Stimulated activated CD8-positive, alpha-beta memory T cell treated with anti-CD3 and anti-CD28 coated beads, Interleukin-15, amount 100 ng/mL, for 24 hours (primary cell): ENCODE measurements at regions not wholly inside any gene's neighbourhood (a gene's known extent, or its start where the extent isn't known, plus 50 kb on each side); places are given as distances from the start of the nearest gene placed in this dataset.

ENCODE experiments used
- DNase-seq: peaks from one replicate; pipeline ENCODE4 v3.0.0-alpha.2; 2020; ENCODE audit warnings: low read depth

DNA sequence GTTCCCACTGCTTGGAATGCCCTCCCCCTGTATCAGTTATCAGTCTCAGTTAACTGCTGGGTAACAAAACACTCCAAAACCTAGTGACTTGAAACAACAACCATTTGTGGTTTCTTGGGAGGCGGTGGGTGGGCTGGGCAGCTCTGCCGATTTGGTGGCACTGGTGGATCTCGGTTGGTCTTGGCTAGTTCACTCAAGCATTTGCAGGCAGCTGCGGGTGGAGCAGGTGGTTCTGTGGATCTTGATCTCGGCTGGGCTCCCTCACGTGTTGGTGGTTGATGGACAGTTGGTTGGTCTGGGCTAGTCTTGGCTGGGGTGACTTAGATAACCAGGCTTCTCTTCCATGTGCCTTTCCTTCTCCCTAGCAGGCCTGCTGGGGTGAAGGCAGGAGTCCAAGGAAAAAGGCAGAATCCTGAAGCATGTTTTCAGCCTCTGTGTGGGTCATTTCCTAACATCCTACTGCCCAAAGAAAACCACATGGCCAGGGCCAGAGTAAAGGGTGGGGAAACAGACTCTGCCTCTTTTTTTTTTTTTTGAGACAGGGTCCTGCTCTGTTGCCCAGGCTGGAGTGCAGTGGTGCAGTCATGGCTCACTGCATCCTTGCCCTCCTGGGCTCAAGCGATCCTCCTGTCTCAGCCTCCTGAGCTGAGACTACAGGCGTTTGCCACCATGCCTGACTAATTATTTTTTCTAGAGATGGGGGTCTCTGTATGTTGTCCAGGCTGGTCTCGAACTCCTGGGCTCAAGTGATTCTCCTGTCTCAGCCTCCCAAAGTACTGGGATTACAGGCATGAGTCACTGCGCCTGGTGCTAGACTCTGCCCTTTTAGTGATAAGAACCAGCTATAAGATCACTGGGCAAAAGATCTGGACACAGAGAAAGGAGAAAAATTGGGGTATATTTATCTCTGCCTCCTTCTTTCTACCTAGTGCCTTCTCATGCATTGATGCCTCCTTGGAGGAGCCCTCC lies 183.7 kb downstream of the RGS3 start:
- no peak for DNase-seq

DNA sequence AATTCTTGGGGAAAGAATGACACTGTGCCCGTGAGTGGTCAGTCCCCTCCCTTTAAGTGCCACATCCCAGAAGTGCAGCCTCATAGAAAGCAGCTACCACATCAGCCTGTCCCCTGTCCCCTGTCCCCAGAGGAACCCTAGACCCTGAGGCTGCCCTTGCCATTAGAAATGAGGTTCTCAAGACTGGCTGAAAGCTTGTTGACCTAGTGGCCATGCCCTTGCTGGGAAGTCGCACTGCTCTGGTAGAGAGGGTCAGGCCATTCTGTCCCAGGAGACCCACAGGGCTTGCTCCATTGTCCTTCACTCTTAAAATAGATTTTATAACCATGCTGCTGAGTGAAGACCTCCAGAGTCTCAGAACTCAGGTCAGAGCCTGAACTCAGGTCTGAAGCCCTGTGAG lies 184.5 kb downstream of the RGS3 start:
- DNase-seq, result no peak

DNA sequence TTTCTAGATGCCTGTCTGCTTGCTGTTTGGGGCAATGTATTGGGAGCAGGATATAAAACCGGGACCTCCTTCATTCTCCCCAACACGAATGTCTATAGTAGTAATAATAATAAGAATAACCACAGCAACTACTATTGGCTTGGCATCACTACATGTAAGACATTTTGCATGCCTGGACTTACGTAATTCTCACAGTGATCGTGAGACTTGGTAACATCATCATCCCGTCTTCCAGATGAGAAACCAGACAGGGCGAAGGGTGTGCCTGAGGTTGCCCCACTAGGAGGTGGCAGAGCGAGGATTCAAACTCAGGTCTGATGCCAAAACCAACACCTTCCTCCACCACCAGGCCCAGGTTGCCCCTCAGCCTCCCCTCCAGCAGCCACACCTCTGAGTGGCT lies 185.1 kb downstream of the RGS3 start:
- no peak for DNase-seq

DNA sequence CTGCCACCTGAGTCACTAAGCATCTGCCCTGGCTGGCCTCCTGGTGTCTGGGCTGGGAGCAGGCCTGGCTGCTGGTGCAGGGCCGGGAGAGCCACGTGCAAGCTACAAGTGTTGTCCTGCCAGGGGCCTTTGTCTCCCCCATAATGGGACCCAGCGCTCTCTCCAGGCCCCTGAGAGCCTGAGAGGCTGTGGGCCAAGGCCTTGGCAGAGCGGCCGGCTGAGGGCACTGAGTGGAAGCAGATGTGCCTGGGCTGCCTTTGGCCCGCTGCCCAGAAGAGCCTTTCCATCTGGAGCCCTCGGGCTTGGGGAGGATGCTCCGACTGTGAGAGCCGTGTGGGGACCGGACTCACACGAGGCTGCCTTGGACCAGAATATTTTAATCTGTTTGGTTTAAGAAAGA lies 185.5 kb downstream of the RGS3 start:
- no peak for DNase-seq

DNA sequence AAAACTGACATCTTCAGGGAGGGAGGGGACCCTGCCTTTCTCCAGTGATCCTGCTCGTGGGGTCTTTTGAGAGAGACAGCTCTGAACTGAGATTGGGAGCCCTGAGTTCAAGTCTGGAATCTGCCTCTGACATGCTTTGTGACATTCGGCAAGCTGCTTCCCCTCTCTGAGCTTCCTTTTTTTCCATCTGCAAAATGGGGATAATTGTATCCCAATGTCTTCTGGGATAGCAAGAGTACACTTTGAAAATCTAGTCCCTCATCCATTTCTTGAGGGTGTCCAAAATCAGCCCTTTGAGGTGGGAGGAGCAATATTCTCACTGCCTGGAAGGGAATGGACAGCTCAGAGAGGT lies 186.3 kb downstream of the RGS3 start:
- no peak for DNase-seq

DNA sequence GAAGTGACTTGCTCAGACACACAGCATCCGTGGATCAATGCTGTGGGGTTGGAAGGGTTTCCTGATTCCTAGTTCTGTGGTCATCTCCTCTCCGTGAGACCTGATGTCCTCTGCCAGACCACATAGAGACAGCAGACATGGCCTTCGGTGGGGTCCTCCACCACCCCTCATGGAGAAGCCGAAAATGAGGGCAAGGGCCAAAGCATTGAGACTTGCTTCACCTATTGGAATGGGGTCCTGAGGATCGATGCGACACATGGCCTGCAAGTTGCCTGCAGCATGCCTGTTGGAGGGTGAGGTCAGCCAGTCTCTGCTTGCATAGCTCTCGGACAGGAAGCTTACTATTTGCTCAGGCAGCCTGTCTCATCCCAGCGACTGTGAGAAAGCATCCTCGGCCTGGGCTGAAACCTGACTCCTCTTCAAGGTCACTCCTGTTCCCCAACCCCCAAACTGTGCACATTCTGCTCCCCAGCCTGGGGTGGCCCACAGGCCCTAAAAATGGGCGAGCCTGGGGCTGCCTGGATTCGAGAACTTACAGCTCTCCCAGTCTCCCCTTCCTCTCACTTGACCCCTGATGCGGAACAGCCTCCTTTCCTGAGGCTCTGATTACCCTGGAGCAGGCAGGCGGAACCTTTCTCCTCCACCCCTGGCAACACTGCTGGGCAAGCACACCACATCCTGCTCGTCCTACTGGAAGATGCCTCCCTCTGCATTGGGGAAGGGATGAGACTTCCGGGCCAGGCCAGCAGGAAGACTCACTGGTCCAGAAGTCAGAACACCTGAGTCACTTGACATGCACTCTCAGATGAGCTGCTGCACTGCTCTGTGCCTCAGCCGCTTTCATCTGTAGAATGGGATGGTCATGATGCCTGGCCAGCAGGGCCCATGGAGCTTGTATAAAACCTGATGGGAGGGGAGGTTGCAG lies 186.9 kb downstream of the RGS3 start:
- no peak for DNase-seq

DNA sequence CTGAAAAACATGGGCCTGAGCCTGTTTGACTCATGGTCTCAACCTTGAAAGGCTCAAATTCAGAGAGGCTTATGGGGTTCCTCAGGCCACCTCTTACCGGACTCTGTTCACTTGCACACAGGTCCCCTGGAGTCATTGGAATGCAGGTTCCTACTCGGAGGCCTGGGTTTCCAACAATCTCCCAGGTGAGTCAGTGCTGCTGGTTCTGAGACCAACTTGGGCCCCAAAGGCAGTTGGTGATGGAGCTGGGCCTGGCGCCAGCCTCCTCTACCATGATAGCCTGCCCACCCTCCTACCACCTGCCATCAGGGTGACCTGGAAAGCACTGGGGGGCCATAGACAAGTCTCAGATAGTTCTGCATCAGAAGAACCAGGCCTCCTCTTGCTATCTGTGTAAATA lies 188.4 kb downstream of the RGS3 start:
- no peak for DNase-seq

DNA sequence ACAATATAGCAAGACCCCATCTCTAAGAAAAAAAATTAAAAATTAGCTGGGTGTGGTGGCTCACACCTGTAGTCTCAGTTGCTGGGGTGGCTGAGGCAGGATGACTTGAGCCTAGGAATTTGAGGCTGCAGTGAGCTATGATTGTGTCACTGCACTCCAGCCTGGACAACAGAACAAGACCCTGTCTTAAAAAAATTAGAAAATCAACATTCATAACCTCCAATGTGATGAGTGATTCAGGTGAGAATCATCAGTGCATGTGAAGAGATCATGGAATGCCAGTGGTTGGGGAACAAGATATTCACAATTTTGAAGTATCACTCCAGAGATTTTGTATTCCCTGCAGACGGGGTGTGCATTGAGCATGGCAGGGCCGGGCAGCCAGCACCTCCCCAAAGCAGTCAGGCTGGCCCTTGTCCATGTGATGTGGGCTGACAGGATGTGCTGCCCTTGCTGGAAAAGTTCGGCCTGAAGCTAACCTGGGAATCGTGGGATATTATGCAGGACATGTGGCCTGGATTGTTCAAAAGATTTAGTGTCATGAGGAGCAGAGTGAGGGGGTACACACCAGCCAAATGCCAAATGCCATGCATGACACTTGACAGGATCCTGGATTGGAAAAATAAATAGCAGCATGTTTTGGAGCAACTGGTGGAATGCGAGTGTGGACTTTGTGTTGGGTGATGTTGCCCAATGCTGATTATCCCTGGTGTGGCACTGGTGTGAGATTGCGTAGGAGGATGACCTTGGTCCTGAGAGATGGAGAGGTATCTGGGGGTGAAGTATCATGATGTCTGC lies 189.0 kb downstream of the RGS3 start:
- no peak for DNase-seq

DNA sequence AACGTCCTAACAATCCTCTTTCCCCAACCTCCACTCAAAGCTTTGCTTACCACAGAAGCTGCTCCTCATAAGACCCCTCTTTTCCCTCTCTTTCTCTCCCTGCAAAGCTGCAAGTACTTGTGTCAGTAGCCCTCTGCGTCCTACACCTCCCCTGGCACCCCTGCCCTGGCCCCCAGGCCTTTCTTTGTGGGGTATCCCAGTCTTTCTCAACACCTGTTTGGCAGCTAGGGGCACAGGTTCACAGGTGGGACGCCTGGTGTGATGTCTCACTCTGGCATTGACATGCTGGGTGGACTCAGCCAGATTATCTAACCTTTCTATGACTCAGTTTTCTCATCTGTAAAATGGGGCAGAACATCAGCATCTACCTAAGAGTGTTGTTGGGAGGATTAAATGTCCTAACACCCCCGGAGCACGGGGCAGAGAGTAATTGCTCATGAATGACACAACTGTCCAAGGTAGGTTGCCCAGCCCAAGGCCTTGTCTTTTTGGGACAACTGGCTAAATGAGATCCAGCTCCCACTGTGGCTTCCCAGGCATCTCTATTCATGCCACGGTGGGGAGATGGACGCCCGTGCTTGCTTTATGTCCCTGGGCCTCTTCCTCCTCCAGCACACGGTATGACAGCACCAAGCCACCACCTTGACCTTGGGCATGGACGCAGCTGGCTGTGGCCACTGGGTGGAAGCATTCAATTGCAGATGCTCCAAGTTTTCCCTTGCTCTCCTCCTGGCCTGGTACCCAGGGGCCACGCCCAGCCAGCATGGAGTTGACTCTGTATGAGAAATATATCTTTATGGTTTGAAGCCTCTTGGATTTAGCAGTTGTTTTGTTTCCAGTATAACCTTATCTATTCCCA lies 190.4 kb downstream of the RGS3 start:
- no peak for DNase-seq

DNA sequence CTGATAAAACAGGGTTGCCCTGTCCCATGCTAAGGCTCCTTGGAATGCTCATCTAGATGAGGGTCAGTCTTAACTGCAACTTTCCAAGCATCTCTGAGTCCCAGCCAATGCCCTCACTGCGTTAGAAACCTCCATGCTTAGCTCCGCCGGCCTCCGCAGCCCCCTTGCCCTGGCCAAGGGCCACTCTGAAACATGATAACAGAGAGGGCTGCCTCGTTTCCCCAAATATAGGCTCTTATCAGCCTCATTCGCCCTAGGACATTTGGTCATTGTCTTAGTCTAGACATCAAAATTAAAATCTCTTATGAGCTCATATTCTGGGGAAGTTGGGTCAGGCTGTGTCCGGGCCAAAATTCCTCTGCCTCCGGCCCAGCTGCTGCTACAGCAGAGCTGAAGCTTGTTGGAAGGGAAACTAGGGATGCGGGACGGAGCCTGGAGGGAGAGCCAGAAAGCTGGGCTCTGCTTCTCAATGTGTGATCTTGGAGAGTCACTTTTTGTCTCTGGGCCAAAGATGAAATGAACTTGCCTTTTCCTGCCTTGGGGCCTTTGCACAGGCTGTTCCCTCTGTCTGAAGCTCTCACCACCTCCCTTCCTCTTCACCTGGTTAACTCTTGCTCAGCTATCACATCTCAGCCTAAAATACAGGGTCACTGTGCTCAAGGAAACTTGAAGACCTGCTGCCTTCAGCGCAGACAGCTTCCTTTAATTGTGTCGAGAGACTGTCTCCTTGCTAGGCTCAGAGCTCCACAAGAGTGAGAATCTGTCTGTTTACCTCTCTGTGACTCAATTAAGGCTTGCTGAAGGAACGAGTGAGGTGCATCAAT lies 191.3 kb downstream of the RGS3 start:
- no peak for DNase-seq

DNA sequence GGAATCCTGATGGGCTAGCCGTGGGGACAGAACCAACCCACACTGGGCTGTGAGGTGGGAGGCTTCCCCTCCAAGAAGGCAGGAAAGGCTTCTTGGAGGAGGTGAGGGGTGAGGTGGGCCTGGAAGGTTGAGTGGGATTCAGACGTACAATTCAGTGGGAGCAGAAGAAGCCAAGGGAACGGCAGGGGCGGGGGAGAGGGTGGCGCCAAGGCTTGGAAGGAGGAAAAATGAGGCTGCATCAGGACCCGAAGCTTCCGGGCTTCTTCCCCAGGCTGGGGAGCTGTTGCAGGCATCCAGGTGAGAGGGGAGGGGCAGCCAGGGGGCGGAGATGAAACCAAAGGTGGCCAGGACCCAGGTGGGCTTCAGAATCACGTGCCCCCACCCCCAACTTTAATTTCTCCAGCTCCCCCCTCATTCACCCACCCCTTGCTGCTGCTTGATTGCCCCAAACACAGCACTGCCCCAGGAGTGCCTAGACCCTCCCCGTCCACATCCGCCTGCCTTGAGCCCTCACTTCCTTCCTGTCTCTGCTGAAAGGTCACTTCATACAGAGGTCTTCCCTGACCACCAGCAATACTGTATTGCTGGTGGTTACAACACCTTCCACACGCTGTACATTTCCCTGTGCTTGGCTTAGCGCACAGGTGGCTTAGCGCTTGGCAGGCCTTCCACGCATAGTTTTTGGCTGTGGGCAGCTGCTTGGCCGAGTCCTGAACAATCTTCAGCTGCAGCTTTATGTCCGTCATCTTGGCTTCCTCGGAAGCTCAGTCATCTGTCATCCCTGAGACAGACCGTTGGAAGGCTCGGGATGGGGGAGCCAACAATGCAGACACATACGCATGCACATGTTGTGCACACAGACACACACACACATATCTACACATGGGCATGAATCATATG lies 193.5 kb downstream of the RGS3 start:
- DNase-seq, result no peak

DNA sequence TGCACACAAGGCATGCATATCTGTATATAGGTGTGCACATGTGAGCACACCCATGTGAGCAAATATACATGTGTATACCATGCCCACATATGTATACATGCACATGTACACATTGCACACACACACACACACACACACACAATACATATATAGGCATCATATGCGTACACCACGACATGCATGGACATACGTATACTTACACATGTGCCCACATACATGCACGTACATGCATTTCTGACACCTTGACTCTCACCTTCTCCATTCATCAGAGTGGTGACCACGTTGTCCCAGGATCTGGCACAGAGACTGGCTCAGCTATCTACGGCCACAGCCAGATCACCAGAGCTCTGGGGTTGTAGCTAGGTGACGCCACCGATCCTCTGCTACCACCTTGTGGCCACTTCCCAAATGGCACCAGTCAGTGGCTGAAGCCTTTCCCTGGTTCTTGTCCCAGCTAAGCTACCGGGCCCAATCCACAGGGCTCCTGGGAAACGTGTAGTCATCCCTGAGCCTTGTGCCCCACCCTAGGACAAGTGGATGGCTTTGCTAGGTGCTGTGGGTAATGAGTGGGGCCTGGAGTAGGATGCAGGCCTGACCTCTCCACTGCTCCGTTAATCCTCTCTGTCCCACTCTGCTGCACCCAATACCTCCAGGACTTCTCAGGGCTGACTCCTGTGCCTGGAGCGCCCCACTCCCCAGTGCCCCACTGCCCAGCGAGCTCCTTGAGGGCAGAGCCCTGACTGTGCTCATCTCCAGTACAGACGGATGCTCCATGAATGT lies 194.4 kb downstream of the RGS3 start:
- DNase-seq, result peak; percentile 73

DNA sequence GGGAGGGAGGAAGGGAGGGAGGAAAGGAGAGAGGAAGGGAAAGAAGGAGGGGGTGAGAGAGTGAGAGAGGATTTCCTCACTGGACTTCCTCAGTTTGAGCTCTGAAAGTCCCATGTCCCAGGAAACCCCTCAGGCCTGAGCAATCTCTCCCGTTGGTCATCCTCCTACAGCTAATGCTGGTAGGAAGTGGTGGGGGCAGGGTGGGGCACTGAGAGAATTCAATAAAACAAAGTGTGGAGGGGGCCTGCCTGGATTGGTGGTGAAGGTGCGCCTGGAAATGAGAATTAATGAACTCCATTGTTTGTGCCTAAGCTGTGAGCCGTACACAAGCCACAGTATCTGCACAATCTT lies 195.0 kb downstream of the RGS3 start:
- DNase-seq, result no peak

DNA sequence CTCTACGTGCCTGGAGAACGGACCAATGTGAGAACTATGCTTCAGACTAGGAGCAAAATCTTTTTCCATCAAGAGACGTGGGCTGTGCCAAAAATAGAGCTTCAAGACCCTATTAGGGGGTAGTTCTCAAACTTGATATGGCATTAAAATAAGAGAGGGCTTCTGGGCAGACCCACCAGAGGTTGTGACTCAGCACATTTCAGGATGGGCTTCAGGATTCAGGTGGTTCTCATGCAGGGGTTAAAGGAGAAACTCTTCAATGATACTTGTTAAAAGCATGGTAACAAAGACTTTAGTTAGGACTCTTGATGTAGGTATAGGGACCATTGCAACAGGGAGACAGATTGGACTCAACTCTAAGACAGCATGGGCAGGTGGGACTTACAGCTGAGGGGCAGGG lies 195.5 kb downstream of the RGS3 start:
- no peak for DNase-seq

DNA sequence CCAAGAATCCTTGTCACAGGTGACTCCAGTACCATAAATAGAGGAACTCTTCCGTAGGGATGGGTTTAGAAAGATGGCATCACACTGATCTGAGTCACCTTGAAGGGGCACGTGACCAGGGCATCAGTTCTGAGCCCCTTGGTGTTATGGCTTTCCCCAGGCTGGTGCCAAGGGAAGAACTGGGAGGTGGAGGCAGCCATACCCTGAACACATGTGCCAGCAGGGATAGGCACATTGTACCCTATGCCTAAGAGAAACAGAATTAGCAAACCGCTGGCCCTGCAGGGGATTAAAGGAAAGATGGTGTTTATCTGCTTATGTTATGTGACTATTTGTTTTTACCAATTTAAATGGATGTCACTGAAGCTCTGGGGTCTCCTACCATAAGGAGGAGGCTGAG lies 196.2 kb downstream of the RGS3 start:
- DNase-seq, result no peak

DNA sequence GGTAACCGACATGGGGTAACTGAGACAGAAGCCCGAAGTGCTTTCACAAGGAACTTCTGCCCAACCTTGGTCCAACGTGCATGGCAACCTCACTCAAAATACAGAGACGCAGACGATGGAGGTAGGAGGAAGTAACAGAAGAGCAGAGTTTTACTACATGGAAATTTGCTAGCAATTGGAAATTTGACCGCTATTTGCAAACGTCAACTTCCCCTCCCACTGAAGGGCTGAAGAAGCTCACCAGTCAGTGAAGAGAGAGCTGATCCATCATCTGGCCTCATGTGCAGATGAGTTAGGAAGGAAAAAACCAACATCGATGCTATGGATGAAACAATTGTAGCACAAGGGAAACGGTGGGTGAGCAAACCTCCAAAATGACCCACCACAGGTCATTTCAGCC lies 196.7 kb downstream of the RGS3 start:
- no peak for DNase-seq

DNA sequence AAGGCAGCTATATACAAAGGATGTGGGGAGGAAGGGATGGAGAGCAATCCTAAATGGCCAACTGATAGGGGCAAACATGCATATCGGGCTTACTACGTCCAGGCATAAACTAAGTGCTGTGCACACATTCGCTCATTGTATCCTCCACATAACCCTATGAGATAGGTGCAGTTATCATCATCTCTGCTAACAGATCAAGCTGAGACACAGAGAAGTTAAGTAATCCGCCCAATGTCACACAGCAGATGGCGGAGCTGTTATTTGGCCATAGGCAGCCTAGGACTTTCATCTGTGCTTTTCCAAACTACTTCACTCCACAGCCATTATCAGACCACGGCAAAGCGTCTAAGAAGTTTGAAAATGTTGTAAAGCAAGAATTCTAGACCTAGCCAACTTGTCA lies 197.5 kb downstream of the RGS3 start:
- DNase-seq, result no peak

DNA sequence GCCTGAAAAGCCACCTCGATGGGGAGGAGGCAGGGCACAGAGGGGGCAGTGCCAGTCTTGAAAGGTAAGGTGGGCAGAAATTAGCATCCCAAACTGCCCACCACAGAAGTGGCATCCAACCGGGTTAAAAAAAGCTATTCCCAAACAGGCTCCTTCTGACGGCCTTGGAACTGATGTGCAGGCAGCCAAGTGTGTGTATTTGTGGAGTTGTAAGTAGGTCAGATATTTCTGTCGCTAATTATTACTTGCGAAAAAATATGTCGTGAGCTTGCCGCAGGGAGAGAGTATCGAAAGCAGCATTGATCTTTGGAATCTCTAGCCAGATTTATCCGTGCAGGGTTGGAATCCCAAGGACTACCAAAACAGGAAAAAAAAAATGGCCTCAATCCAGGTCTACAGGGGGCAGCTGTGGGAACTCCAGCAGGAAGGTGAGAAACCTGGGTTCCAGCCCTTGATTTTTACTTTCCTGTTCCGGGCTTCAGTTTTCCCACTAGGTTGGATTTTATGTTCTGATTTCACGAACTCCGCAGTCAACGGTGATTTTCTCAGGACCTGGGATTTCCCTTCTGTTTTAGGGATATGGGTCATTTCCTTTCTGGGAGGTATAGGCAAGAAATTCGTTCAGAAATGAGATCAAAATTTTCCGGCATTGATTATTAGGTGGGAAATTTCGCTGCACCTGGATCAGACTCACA lies 200.8 kb downstream of the RGS3 start:
- DNase-seq, result no peak
